H1 (cell line): ENCODE measurements at regions not wholly inside any gene's neighbourhood (a gene's known extent, or its start where the extent isn't known, plus 50 kb on each side); places are given as distances from the start of the nearest gene placed in this dataset.

Experiments
- SAP30 ChIP-seq: fragments of 300-600 bp; sonication (generic); IDR thresholded peaks from 2 replicates; pipeline ENCODE4 v1.7.1; 2012; ENCODE audit warnings: low read length, moderate library complexity, mild to moderate bottlenecking, inconsistent platforms; ENCODE audit not compliant: insufficient read depth, insufficient replicate concordance
- ZNF274 ChIP-seq: IDR thresholded peaks from 2 replicates; pipeline ENCODE4 v1.7.0; 2012; ENCODE audit warnings: low read length, borderline replicate concordance; ENCODE audit errors: extremely low read depth

GRCh38 chr14:84581041-84581440 is 948.9 kb upstream of the FLRT2 start (continued):
- TF ChIP-seq ZNF274: no peak
- no peak for TF ChIP-seq SAP30
